ENCODE measurements at regions not wholly inside any gene's neighbourhood (a gene's known extent, or its start where the extent isn't known, plus 50 kb on each side); places are given as distances from the start of the nearest gene placed in this dataset.
A peak's percentile ranks its signal among the peaks of the same experiment; 100 is the strongest.
"Not testable (repeated sequence)": the region's sequence is repeated elsewhere in the genome, so short reads cannot be mapped to it uniquely, and the experiment has no call there.

DNA sequence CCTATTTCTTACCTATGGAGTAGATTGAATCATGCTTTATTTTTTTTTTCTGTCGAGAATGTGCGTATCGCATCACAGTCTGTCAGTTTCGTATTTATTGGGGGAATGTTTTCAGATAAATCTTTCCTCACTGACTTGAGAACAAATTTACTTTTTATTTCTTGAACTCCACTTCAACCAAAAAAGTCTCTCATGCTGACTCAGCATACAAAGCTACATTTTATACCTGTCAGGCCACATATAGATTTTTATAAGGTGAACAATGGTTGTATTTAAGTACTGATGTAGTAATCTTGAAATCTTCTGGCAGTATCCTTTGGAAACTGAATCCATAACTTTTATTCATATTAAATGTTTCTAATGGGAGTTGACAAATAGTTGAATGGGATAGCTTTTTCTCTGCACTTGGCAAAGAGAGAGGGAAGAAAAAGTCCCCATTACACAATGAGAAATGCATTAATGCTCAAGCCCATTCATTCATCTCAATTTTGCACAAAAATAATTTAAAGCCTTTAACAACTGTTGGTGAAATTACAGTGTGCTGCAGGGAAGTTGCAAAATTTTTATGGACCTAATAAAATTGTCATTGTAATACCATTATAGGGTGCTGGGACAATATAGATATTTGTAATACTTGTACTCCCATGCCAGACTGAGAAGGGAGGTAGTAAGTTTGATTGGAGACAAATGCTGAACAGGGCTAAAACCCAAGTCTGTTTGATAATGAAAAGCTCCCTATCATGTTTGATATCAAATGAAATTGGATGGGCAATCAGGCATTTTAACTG lies 367.6 kb downstream of the HLX start:
- no peak for DNase-seq (ENCODE audit: low read depth in 2 of 2)

DNA sequence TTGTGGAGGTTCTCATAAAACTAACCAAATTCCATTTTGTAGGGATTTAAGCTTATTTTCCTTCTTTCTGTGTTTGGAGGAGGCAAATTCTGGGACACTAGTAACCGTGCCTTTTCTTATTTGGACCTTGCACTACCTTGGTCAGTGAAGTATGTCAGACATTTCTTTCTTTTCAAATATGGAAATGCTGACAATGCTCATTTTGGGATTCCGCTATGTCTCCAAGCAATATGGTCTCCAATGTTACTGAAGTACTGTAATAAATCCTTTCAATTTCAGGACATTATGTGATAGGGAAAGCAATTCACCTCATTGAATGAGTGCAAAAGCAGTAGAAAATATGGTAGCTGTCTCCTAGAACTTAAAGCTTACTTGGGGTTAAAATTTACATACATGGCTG lies 372.3 kb downstream of the HLX start:
- DNase-seq (ENCODE audit: low read depth in 2 of 2): no peak

DNA sequence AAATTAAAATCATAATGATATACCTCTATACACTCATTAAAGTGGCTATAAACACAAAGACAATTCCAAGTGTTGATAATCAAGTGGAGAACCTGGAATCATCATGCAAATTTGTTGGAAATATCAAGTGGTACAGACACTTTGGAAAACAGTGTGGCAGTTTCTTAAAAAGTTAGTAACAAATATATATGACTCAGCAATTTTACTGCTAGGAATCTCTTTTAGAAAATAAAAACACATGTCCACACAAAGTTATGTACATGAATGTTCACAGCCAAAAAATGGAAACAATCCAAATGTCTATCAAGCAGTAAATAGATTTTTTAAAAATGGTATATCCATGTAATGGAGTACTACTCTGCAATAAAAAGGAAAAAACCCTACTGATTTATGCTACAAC lies 375.6 kb downstream of the HLX start:
- no peak for DNase-seq (ENCODE audit: low read depth in 2 of 2)

DNA sequence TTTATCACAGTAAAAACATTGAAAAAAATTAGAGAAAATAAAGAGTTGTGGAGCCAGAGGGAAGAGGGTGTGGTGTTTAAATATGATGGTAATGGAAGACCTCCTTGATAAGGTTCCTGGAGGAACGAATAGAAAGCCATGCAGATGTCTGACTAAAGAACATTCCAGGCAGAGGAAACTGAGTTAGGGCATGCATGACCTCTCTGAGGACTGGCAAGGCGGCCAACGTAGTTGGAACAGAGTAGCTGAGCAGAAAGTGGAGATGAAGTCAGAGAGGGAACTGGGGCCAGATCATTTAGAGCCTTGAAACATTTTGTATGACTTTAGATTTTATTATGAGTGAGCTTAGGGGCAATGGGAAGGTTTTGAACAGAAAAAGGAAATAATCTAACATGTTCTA lies 377.5 kb downstream of the HLX start:
- DNase-seq (ENCODE audit: low read depth in 2 of 2): no peak

DNA sequence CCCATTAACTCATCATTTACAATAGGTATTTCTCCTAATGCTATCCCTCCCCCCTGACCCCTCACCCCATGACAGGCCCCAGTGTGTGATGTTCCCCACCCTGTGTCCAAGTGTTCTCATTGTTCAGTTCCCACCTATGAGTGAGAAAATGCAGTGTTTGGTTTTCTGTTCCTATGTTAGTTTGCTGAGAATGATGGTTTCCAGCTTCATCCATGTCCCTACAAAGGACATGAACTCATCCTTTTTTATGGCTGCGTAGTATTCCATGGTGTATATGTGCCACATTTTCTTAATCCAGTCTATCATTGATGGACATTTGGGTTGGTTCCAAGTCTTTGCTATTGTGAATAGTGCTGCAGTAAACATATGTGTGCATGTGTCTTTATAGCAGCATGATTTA lies 378.3 kb downstream of the HLX start:
- not testable (repeated sequence) for DNase-seq (ENCODE audit: low read depth in 2 of 2)

DNA sequence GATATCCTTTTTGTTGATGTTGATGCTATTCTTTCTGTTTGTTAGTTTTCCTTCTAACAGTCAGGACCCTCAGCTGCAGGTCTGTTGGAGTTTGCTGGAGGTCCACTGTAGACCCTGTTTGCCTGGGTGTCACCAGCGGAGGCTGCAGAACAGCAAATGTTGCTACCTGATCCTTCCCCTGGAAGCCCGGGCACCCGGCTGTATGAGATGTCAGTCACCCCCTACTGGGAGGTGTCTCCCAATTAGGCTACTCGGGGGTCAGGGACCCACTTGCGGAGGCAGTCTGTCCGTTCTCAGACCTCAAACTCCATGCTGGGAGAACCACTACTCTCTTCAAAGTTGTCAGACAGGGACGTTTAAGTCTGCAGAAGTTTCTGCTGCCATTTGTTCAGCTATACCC lies 383.4 kb downstream of the HLX start:
- not testable (repeated sequence) for DNase-seq (ENCODE audit: low read depth in 2 of 2)

DNA sequence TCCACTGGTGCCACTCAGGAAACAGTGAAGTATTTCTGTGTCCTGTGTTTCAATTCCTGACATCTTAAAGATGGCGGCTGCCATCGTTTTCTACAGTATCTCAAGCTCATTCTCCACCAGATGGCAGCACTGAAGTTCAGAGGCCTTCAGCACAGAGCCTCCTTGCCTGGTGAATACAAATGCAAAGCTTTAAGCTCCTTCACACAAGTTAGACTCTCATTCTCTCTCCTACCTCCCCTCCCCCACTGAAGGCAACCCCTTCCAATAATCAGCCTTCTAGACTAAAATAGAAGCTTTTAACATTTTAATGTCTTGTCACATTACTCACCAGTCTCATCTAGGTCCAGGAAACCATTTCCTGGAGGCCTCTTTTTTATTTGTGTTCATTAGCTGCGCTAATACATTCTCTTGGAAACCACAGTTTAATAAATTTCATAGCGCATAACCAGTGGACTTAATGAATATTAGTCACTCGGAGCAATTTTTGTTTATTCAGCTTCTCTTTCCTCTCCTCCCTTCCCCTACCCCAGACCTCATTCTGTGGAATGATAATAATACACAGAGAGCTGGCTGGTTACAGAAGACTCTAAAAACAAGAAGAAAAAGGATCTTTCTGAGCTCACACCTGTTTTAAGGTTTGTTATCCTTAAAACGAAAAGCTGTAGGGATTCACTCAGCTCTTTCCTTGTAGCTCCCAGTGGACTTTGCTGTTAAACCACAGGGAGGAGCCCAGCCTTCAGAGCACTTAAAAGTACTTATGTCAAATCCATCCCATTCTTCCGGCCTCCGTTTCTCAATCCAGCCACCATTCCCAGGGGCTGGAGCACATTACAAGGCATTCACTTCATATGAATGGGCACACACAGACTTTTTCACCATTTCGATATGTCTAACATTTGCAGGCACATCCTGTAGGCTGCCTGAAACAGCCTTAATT lies 384.9 kb downstream of the HLX start:
- peak; percentile 66 to 91 for DNase-seq (ENCODE audit: low read depth in 2 of 2)

DNA sequence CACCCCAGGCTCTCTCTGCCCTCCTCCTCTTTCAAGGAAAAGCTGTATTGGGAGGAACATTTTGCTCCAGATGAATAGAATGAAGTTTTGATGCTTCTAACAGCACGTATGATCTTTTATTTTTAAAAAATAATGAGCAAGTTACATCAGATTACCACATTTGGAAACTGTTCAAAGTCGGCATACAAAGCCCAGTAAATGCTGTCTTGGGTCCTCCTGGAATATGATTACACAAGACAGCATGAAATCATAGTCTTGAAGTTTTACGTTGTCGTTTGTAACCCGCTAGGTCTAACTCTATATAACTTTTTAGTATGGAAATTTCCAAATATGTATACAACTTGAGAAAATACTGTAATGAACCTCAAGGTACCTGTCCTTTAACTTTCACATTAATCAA lies 385.6 kb downstream of the HLX start:
- no peak for DNase-seq (ENCODE audit: low read depth in 2 of 2)

DNA sequence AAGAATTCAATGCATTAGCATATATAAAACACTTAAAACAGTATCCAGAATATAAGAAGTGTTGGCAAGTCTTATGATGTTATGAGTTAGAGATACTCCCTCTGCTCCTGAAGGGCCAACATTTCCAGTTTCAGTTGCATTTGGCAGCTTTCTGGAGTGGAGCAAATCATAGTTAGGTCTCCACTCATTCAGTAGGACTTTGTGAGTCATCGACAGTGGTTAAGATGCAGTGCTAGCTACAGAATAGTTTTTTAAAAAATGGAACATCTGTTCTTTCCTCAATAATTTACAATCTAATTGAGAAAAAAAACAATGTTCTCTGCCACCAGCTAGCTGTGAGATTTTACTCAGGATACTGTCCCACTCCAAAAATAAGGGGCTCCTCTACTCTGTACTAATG lies 389.1 kb downstream of the HLX start:
- DNase-seq (ENCODE audit: low read depth in 2 of 2): no peak

DNA sequence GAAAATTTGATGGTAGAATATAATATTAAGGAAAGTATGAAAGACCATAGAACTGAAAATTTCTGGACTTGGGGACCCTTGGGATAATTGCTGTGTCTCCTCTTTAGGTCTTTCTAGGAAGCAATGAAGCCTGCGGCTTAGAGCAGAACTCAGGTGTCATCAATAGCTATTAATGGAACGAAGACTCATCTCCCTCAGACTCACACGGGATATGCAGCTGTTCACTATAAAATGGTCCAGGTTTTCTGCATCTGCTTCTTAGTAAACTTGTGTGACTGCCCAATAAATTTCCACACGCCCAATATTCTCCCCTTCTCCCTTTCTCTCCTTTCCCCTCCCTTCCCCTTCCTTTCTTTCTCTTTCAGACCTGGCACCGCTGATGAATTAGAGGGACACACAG lies 392.5 kb downstream of the HLX start:
- no peak for DNase-seq (ENCODE audit: low read depth in 2 of 2)

DNA sequence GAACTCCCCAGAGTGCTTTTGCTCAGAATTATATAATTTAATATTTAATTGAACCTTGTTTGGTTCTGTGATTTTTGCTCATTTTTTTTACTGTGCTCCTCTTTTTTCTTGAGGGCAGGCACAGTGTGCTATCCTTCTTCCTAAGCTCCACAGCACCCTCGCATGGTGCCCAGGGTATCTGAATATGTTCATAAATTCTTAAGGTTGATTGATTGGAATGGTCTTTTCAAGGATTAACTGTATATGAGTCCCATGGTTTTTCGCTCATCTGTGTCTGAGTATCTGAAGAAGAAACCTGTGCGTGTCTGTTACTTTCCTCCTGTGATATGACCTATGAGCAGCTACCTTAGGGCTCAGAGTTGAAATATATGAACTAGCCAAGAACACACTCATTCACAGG lies 393.7 kb downstream of the HLX start:
- peak in 1 of 2 donors; percentile 2 for DNase-seq (ENCODE audit: low read depth in 2 of 2)

DNA sequence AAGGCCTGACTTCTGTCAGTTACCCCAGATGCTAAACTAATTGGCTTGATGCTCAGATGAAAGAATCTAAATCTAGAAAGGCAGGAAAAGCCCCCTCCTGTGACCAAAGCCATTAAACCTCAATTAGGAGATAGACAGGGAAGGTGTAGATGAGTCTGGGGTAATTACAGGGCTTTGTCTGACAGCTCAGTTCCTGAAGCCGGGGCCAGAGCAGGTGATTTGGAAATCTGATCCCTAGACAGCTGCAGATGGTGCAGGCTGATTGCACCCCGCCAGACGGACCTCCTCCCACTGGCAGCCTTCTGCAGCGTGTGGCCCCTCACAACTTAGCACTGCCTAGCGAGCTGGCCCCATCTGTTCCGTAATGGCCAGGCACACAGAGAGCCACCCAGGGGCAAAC lies 395.1 kb downstream of the HLX start:
- no peak for DNase-seq (ENCODE audit: low read depth in 2 of 2)

DNA sequence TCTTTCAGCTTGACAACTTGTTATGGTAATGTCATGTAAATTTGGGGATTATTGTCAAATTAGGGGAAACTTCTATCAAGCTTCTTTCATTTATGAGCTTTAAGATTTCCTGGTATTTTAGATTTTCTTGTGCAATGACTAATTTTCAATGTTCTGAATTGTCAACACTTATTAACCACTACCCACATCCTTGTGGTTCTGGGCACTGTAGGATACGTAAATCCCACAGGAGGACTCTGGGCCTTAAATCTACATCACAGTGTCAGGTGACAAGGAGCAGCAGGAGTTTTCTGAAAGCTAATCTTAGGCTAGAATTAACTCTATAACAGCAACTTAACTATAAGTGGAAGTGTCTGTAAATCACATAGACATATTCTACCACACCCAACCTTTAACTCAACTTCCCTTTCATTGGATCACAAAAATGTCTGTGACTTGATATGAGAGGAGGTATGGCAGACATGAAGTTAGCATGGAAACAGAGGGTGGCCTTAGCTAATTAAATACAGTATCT lies 397.7 kb downstream of the HLX start:
- DNase-seq (ENCODE audit: low read depth in 2 of 2): no peak

DNA sequence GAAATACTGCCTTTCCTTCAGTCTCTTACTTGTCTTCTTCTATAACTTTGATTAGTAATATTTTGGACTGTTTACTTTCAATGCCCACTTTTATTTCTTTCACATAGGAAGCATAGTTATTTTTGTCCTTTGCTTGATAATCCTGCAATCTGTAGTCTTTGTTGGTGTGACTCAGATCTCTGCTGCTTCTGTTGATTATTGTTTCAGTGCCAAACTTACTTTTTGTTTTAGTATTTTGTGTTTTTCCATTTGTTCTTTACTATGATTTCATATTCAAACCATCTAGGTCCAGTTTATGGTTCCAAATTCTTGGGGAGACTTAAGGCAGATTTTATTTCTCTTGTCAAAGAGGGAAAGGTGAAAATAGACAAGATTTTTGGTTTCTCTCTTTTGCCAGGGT lies 399.9 kb downstream of the HLX start:
- peak in 1 of 2 donors; percentile 13 for DNase-seq (ENCODE audit: low read depth in 2 of 2)

DNA sequence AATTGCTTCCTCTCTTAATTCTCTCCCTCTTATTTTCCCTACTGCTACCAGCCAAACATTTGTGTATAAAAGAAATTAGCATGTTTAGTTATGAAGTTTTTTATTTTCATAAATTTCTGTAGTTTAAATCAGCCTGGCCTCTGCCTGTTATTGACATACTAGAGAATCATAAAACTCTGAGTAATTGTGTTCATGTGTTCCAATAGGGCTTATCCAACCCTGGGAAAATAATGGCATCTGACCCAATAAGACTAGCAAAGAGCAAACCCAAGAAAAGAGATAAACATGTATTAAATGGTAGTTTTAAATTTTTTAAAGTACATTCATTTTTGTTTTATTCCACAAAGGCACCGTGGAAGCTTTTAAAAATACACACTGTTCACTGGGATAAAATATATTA lies 404.3 kb downstream of the HLX start:
- no peak for DNase-seq (ENCODE audit: low read depth in 2 of 2)

DNA sequence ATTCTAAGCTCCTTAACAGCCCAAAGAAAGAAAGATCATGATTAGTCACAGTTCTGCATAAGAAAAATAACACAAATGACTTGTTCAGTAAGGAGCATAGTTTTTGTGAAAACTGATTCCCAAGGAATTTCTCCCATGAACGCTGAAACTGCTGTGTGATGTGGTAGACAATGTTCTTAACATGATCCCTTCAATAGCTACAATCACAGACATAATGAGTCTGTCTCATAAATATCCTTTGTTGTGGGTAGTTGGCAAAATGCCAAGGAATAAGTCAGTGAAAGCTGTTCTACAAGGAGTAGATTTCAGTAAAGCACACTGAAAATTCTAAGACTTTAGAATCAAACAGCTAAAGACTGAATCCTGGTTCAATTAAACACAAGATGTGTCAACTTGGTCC lies 404.8 kb downstream of the HLX start:
- peak in 1 of 2 donors; percentile 66 for DNase-seq (ENCODE audit: low read depth in 2 of 2)

DNA sequence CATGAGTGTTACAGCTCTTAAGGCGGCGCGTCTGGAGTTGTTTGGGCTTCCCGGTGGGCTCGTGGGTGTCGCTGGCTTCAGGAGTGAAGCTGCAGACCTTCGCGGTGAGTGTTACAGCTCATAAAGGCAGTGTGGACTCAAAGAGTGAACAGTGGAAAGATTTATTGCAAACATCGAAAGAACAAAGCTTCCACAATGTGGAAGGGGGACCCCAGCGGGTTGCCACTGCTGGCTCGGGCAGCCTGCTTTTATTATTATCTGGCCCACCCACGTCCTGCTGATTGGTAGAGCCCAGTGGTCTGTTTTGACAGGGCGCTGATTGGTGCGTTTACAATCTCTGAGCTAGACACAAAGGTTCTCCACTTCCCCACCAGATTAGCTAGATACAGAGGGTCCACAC lies 405.7 kb downstream of the HLX start:
- not testable (repeated sequence) for DNase-seq (ENCODE audit: low read depth in 2 of 2)

DNA sequence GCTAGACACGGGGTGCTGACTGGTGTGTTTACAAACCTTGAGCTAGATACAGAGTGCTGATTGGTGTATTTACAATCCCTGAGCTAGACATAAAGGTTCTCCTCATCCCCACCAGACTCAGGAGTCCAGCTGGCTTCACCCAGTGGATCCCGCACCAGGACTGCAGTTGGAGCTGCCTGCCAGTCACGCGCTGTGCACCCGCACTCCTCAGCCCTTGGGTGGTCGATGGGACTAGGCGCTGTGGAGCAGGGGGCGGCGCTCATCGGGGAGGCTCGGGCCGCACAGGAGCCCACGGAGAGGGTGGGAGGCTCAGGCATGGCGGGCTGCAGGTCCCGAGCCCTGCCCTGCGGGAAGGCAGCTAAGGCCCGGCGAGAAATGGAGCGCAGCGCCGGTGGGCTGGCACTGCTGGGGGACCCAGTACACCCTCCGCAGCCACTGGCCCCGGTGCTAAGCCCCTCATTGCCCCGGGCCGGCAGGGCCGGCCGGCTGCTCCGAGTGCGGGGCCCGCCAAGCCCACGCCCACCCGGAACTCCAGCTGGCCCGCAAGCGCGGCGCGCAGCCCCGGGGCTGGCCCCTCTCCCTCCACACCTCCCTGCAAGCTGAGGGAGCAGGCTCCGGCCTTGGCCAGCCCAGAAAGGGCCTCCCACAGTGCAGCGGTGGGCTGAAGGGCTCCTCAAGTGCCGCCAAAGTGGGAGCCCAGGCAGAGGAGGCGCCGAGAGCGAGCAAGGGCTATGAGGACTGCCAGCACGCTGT lies 406.4 kb downstream of the HLX start:
- DNase-seq (ENCODE audit: low read depth in 2 of 2): not testable (repeated sequence)

DNA sequence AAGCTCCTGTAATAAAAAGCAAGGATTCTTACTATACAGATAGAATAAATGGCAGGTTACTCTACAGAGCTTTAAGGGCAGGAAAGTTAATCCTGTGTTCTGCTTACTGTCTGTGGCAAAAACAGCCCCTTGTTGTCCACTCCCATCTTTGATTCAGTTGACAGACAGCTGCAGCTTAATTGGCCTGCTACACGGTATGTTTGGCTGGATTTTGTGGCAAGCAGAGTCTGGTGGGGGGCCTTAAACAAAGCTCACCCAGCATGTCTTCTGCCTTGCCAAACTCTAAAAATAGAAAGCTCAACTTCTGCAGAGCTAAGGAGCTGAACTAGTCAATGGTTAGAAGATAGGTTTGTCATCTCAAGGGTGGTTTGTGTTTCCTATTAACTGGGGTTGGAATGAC lies 407.2 kb downstream of the HLX start:
- no peak for DNase-seq (ENCODE audit: low read depth in 2 of 2)

DNA sequence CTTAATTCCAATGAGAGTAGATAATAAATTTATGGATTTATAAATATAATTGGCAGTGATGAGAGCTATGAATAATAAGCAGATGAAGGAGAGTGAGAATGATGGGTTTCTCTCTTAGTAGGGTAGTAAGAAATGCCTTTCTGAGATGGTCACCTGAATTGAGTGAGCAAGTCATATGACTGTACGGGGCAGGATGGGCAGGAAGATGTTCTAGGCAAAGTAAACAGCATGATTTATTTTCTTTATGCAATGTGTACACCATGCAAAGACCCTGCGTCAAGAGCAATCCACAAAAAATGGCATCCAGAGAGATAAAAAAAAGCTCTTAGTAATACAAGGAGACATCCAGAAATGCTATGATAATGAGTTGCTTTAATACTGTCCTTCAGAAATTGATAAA lies 409.9 kb downstream of the HLX start:
- no peak for DNase-seq (ENCODE audit: low read depth in 2 of 2)

DNA sequence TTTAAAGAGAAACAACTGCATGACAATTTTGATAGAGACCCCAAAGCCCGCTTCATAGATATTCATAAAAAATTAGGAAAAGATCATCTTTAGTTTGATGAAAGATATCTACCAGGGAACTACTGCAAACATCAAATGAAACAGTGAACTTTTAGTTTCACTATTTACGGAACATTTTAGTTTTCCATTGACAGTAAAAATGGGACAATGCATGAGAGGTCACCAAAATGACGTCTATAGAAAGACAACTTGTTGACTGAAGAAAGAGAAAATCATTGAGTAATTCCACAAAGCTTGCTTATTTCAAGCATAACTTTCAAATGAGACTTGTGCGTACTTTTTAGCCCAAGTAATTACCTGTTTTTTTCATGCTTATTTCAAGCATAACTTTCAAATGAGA lies 411.4 kb downstream of the HLX start:
- DNase-seq (ENCODE audit: low read depth in 2 of 2): no peak

DNA sequence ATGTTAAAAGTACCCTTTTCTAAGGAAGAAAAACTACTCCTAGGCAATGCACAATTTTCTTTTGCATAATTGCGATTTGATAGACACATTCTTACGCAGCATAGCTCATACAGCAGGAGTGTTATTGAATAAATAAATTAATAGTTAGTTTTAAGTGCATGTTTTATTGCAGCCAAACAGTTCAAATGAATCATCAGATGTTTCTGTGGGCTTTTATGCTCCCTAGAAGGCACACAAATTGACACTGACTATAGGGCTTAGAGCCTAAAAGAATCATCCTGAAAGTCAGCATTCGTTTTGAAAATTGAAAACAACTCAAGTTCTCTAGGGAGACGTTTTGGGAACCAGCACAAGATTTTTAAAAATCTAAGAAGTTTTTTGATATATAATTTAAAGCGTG lies 411.9 kb downstream of the HLX start:
- no peak for DNase-seq (ENCODE audit: low read depth in 2 of 2)

Measured in dermis microvascular lymphatic vessel endothelial cell (primary cell).